ENCODE measurements at regions not wholly inside any gene's neighbourhood (a gene's known extent, or its start where the extent isn't known, plus 50 kb on each side); places are given as distances from the start of the nearest gene placed in this dataset.
"Not testable (repeated sequence)": the region's sequence is repeated elsewhere in the genome, so short reads cannot be mapped to it uniquely, and the experiment has no call there.

DNA sequence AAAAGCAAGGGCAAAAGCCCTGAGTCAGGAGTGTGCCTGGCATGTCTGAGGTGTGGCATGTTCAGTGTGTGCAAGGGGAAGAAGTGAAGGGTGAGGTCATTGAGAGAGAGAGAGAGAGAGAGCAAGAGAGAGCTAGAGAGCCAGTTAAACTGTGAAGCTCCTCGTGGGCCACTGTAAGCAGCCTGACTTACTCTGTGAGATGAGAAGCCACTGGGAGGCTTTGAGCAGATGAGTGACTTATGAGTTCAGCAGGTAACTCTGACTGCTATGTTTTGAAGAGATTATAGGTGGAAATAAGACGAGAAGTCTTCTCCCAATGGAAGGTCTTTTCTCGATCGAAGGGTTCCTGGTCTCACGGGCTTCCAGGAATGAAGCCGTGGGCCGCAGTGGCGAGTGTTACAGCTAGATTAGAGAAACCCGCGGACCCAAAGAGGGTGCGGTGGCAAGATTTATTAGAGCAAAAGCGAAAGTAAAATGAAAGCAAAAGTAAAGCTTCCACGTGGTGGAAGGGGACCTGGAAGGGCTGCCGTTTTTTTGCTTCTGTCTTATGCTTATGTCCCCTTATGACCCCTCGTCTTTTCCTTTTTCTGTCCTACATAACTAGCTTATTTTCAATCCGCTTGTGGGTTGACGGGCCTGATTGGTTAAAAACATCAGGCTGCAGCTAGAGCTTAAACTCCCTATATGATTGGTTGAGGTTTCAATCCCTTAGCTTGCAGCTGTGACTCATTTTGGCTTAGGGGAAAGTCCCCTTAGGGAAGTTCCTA is 323.1 kb upstream of the FAM78B start:
- no peak overlapping the region for H3K4me3 Mint-ChIP-seq (ENCODE audit: low read depth)
- H3K27me3 Mint-ChIP-seq (ENCODE audit: low read depth) = peaks cover 1% of the 10 kb centered on the region
- peaks cover 14% of the 10 kb centered on the region for H3K4me1 Mint-ChIP-seq (ENCODE audit: low read depth)
- intact Hi-C loops (cut with micrococcal nuclease) = loop anchor here (5.0 to 10.0 kb wide), 2 partner anchors 325 to 387 kb away; partner anchors contain the start of genes FAM78B and TADA1
- peaks cover 5% of the 10 kb centered on the region for H3K9me3 Mint-ChIP-seq
- no peaks in the 10 kb centered on the region for H3K36me3 Mint-ChIP-seq (ENCODE audit: low read depth)
- peak; percentile 45 for DNase-seq (ENCODE audit: low spot score)
- no peak overlapping the region for H3K27ac Mint-ChIP-seq

DNA sequence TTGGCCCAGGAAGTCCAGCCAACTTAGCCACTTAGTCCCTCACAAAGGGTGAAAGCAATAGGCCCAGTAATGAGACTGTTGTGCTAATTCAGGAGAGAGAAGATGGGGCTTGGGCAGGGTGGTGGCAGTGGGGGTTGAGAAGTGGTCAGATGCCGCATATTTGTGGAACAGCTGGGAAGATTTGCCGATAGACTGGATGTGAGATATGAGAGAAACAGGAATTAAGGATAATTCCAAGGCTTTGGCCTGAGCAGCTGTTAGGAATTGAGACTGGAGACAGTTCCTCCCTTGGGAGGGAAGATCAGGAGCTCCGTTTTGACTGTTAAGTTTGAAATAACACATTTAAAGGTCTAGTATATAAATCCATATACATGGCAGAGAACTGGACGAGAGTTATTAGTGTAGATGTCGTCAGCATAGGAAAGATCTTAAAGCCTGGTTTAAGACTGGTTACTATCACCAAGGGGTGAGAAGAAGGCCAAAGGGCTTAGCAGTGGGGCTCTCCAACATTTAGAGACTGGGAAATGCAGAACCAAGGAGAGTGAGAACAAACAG is 323.7 kb upstream of the FAM78B start:
- no peak for DNase-seq (ENCODE audit: low spot score)
- peaks cover 5% of the 10 kb centered on the region for H3K9me3 Mint-ChIP-seq
- peaks cover 14% of the 10 kb centered on the region for H3K4me1 Mint-ChIP-seq (ENCODE audit: low read depth)
- peaks cover 2% of the 10 kb centered on the region for H3K27me3 Mint-ChIP-seq (ENCODE audit: low read depth)
- no peaks in the 10 kb centered on the region for H3K36me3 Mint-ChIP-seq (ENCODE audit: low read depth)
- no peak overlapping the region for H3K27ac Mint-ChIP-seq
- H3K4me3 Mint-ChIP-seq (ENCODE audit: low read depth) = no peak overlapping the region
- intact Hi-C loops (cut with micrococcal nuclease) = loop anchor here (5.0 kb wide), 1 partner anchor 387 kb away; the partner anchor contains the start of gene TADA1

DNA sequence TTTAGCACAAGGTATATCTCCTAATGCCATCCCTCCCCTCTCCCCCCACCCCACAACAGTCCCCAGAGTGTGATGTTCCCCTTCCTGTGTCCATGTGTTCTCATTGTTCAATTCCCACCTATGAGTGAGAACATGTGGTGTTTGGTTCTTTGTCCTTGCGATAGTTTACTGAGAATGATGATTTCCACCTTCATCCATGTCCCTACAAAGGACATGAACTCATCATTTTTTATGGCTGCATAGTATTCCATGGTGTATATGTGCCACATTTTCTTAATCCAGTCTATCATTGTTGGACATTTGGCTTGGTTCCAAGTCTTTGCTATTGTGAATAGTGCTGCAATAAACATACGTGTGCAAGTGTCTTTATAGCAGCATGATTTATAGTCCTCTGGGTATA is 327.0 kb upstream of the FAM78B start:
- H3K27me3 Mint-ChIP-seq (ENCODE audit: low read depth); H3K4me1 Mint-ChIP-seq (ENCODE audit: low read depth); H3K9me3 Mint-ChIP-seq; H3K27ac Mint-ChIP-seq; DNase-seq (ENCODE audit: low spot score); H3K36me3 Mint-ChIP-seq (ENCODE audit: low read depth); H3K4me3 Mint-ChIP-seq (ENCODE audit: low read depth): not testable (repeated sequence)
- intact Hi-C loops (cut with micrococcal nuclease) = loop anchor here (5.0 kb wide), 1 partner anchor 384 kb away; the partner anchor contains the start of gene TADA1

DNA sequence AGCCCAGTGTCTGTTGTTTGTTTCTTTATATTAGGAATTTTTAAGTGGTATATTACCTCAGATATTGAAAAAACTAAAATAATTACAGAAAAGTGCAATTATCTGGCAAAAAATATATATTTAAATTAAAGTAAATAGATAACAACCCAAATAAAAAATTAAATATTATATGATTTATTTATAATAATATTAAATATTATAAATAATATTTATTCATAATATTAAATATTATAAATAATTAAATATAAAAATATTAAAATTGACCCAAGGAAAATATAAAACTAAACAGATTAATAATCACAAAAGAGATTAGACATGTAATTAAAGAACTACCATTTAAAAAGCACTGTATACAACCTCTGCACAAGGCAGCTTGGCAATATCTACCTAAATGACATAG is 331.9 kb upstream of the POGK start:
- Mint-ChIP-seq H3K4me1 (ENCODE audit: low read depth) (no peaks in the 10 kb centered on the region), H3K36me3 (ENCODE audit: low read depth) (no peaks in the 10 kb centered on the region), H3K27me3 (ENCODE audit: low read depth) (no peaks in the 10 kb centered on the region), H3K4me3 (ENCODE audit: low read depth) (no peak overlapping the region), H3K9me3 (no peaks in the 10 kb centered on the region), H3K27ac (no peak overlapping the region)
- DNase-seq (ENCODE audit: low spot score) = no peak
- intact Hi-C loops (cut with micrococcal nuclease) = no loop called here

DNA sequence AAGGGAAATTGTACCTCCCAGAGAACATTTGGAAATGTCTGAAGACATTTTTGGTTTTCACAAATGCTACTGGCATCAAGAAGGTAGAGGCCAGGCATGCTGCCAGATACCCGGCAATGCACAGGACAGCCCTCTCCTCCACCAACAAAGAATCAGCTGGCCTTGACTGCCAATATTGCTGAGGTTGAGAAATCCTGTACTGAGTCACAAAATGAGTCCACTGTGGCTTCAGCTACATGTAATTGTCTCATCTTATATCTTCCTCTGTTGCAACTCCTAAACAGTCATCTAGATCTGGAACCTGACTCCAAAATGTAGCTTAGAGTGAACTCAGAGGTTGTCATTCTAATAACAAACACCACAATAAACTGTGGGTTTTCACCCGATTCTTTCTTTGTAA is 327.5 kb upstream of the POGK start:
- Mint-ChIP-seq H3K36me3 (ENCODE audit: low read depth) (no peaks in the 10 kb centered on the region), H3K4me1 (ENCODE audit: low read depth) (no peaks in the 10 kb centered on the region), H3K4me3 (ENCODE audit: low read depth) (no peak overlapping the region), H3K27me3 (ENCODE audit: low read depth) (no peaks in the 10 kb centered on the region), H3K27ac (no peak overlapping the region), H3K9me3 (no peaks in the 10 kb centered on the region)
- intact Hi-C loops (cut with micrococcal nuclease) = no loop called here
- no peak for DNase-seq (ENCODE audit: low spot score)

DNA sequence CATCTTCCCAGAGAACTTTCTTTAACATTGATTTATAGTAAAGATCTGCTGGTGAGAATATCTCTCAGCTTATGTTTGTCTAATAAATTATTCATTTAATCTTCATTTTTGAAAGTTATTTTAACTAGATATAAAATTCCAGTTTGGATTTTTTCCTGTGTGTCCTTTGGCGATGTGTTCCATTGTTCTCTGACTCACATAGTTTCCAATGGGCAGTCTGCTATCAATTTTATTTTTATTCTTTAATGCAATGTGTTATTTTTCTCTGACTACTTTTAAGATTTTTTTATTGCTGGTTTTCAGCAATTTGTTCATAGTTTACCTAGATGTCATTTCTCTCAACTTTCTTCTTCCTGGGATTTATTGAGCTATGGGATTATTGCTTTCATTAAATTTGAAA is 325.2 kb upstream of the POGK start:
- no peaks in the 10 kb centered on the region for H3K27me3 Mint-ChIP-seq (ENCODE audit: low read depth)
- no peaks in the 10 kb centered on the region for H3K36me3 Mint-ChIP-seq (ENCODE audit: low read depth)
- no peaks in the 10 kb centered on the region for H3K9me3 Mint-ChIP-seq
- intact Hi-C loops (cut with micrococcal nuclease) = no loop called here
- no peak overlapping the region for H3K27ac Mint-ChIP-seq
- no peaks in the 10 kb centered on the region for H3K4me1 Mint-ChIP-seq (ENCODE audit: low read depth)
- DNase-seq (ENCODE audit: low spot score) = no peak
- H3K4me3 Mint-ChIP-seq (ENCODE audit: low read depth) = no peak overlapping the region

DNA sequence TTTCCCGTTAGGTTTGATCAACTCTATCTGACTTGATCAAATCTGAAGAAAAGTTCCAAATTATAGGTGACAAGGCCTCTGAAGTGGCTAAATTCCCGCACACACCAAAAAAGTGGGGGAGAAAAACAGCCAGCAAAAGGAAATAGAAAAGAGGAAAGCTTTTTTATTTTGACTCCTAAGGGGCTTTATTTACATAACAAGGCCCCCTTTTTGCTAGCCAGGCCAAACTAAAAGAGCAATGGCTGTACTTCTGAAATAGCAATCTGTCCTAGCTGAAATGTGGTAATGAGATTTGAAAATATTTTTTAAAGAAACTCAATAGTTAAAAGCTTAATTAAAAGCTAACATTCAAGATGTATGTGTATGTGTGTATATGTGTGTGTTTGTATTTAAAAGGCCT is 311.5 kb upstream of the POGK start:
- intact Hi-C loops (cut with micrococcal nuclease) = no loop called here
- Mint-ChIP-seq H3K36me3 (ENCODE audit: low read depth) (no peaks in the 10 kb centered on the region), H3K27me3 (ENCODE audit: low read depth) (no peaks in the 10 kb centered on the region), H3K4me3 (ENCODE audit: low read depth) (no peak overlapping the region), H3K27ac (no peak overlapping the region), H3K9me3 (no peaks in the 10 kb centered on the region), H3K4me1 (ENCODE audit: low read depth) (no peaks in the 10 kb centered on the region)
- DNase-seq (ENCODE audit: low spot score) = no peak

DNA sequence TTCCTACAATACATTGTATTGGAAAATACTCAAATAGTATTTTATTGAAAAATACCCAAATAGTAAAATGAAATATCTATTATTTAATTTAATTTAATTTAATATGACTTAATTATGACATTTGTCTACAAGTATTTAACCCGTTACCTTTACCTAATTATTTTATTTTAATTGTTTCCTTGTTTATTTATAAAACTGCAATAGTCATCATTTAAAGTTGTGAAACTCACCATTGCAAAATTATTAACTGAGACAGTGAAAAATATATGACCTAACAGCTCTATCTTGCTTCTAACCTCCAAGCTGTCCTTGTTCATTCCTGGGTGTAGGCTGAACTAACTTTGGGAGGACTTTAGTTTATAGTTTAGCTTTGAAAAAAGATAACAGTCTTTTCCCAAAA is 300.6 kb upstream of the POGK start:
- intact Hi-C loops (cut with micrococcal nuclease) = no loop called here
- H3K27me3 Mint-ChIP-seq (ENCODE audit: low read depth) = no peaks in the 10 kb centered on the region
- no peak for DNase-seq (ENCODE audit: low spot score)
- H3K4me3 Mint-ChIP-seq (ENCODE audit: low read depth) = no peak overlapping the region
- no peaks in the 10 kb centered on the region for H3K36me3 Mint-ChIP-seq (ENCODE audit: low read depth)
- H3K4me1 Mint-ChIP-seq (ENCODE audit: low read depth) = no peaks in the 10 kb centered on the region
- H3K9me3 Mint-ChIP-seq = peaks cover 3% of the 10 kb centered on the region
- H3K27ac Mint-ChIP-seq = no peak overlapping the region

DNA sequence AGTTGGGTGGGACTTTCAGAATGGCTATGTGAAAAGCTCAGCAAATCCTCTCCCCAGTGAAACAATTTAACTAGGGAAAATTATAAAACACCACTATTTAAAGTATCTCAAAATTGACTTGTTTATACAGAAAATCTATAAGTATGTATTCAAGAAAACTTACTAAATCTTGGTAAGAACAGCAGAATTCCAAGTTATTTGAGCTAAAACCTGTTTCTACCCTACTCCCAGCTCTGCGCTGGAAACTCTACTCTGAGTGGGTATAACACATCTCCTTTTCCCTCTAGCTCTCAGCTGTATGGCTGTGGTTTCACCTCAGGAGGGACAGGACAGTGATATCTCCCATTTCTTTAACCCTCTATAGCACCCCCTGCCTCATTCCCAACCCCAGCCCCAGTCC is 295.2 kb upstream of the POGK start:
- peaks cover 6% of the 10 kb centered on the region for H3K9me3 Mint-ChIP-seq

DNA sequence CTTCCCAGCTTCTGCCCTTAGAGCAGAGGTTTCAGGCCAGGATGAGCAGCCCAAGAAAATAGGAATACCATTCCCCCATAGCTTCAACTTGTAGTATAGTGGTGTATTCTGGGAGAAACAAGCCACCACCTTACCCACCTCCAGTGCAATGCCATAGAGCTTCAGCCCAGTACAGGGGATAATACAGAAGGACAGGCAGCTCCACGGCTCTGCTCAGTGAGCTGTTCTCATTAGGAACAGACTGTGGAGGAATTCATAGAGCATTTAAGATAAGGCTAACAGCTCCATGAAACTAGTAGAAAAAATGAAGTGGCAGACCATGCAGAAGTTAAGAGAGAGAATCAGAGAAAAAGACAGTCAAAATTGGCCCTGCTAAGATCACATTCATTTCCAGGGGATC is 294.7 kb upstream of the POGK start:
- no peak overlapping the region for H3K4me3 Mint-ChIP-seq (ENCODE audit: low read depth)
- no peaks in the 10 kb centered on the region for H3K4me1 Mint-ChIP-seq (ENCODE audit: low read depth)
- intact Hi-C loops (cut with micrococcal nuclease) = no loop called here
- no peaks in the 10 kb centered on the region for H3K36me3 Mint-ChIP-seq (ENCODE audit: low read depth)
- no peak overlapping the region for H3K27ac Mint-ChIP-seq
- DNase-seq (ENCODE audit: low spot score) = no peak
- H3K27me3 Mint-ChIP-seq (ENCODE audit: low read depth) = no peaks in the 10 kb centered on the region
- peaks cover 10% of the 10 kb centered on the region for H3K9me3 Mint-ChIP-seq

More for the DNA sequence above, 295.2 kb upstream of the POGK start:
- Mint-ChIP-seq H3K27ac (no peak overlapping the region), H3K27me3 (ENCODE audit: low read depth) (no peaks in the 10 kb centered on the region), H3K4me3 (ENCODE audit: low read depth) (no peak overlapping the region), H3K36me3 (ENCODE audit: low read depth) (no peaks in the 10 kb centered on the region), H3K4me1 (ENCODE audit: low read depth) (no peaks in the 10 kb centered on the region)
- intact Hi-C loops (cut with micrococcal nuclease) = no loop called here
- DNase-seq (ENCODE audit: low spot score) = no peak

DNA sequence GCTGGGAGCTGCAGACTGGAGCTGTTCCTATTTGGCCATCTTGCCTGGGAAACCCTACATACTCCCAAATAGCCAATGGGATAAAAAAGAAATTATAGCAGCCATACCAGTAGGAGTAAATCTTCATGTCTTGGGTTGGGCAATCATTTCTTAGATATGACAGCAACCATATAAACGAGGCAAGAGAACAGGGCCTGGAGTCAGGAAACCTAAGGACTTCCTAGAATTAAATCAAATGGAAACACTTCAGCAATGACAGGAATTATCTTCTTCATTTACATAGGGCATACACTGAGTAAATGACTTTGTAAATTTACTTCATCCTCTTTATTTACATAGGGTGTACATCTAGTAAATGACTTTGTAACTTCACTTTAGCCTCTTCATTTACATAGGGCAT is 286.6 kb upstream of the POGK start:
- peaks cover 6% of the 10 kb centered on the region for H3K9me3 Mint-ChIP-seq
- H3K4me1 Mint-ChIP-seq (ENCODE audit: low read depth) = no peaks in the 10 kb centered on the region
- no peak overlapping the region for H3K27ac Mint-ChIP-seq
- H3K36me3 Mint-ChIP-seq (ENCODE audit: low read depth) = no peaks in the 10 kb centered on the region
- no peaks in the 10 kb centered on the region for H3K27me3 Mint-ChIP-seq (ENCODE audit: low read depth)
- intact Hi-C loops (cut with micrococcal nuclease) = no loop called here
- no peak for DNase-seq (ENCODE audit: low spot score)
- no peak overlapping the region for H3K4me3 Mint-ChIP-seq (ENCODE audit: low read depth)

DNA sequence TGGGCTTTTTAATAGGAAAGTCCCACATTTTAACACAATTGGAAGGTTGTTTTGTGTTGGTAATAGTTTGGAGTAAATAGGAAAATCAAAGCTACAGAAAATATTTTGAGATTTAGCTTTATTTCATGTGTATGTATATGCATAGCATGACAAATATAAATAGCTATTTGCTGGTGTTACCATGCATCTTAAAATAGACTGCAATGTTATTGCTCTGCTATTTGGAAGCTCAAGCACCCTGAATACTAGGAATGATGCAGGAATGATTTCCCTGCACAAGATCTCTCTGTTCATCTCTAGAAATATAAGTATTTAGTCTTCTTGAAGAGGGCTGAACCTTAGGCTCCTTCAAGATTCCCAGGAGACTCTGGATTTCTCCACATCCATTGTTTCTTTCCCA is 268.3 kb upstream of the POGK start:
- DNase-seq (ENCODE audit: low spot score) = no peak
- intact Hi-C loops (cut with micrococcal nuclease) = no loop called here
- Mint-ChIP-seq H3K9me3 (no peaks in the 10 kb centered on the region), H3K4me3 (ENCODE audit: low read depth) (no peak overlapping the region), H3K27ac (no peak overlapping the region), H3K4me1 (ENCODE audit: low read depth) (no peaks in the 10 kb centered on the region), H3K27me3 (ENCODE audit: low read depth) (no peaks in the 10 kb centered on the region), H3K36me3 (ENCODE audit: low read depth) (no peaks in the 10 kb centered on the region)

DNA sequence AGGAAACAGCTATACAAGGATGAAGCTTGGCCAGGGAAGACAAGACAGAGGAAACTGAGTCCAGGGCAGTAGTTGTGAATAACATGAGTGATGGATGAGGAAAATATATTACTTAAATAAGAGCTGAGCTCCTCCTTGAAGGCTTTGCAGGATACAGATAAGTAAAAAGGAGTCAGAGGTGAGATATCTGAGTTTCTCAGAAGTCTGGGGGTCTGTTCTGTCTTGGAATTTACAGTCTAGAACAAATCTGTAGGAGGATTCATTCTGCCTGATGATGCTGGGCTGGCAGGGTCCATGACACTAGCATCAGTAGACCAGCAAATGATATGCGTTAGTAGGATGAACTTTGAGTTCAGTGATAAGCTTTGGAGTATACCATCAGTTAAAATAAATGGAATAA is 266.1 kb upstream of the POGK start:
- intact Hi-C loops (cut with micrococcal nuclease) = no loop called here
- Mint-ChIP-seq H3K4me3 (ENCODE audit: low read depth) (no peak overlapping the region), H3K4me1 (ENCODE audit: low read depth) (no peaks in the 10 kb centered on the region), H3K27ac (no peak overlapping the region), H3K9me3 (no peaks in the 10 kb centered on the region), H3K27me3 (ENCODE audit: low read depth) (no peaks in the 10 kb centered on the region), H3K36me3 (ENCODE audit: low read depth) (no peaks in the 10 kb centered on the region)
- no peak for DNase-seq (ENCODE audit: low spot score)

Measured in activated T-helper 2 cell treated with anti-CD3 and anti-CD28 coated beads, Interferon-gamma antibody, Interleukin-2, Interleukin-4, amounts not matched to agents 10 μg/mL and 5 μg/mL and 100 μg/mL, durations not matched to agents 14 hours and 24 hours and 36 hours (primary cell).